ENCODE measurements at regions not wholly inside any gene's neighbourhood (a gene's known extent, or its start where the extent isn't known, plus 50 kb on each side); places are given as distances from the start of the nearest gene placed in this dataset.

DNA sequence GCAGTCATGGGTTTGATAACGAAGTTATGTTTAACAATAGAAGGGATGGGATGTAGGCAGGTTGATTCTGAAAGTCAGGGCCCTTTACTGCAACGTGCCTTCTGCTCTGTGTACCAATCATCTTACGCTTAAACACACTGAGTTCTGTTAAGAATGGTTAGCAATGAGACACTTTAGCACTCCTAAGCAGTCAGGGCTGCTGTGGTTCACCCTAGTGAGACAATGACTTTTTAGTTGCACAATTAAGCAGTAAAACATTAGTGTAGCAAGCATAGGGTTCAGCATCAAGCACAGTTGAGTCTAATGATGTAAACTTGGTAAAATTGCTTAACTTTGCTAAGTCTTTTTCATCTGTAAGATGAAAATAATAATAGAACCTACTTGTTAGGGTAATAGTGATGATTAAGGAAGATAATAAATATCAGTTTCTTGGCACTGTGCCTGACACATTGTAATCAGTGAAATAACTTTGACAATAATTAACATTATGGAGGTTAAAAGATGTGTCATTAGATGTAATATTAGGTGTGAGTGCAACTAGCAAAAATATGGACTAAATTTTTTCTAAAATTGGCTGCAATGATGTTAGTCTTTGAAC lies 484.2 kb upstream of the THBS1 start:
- TF ChIP-seq, protein P1, sequence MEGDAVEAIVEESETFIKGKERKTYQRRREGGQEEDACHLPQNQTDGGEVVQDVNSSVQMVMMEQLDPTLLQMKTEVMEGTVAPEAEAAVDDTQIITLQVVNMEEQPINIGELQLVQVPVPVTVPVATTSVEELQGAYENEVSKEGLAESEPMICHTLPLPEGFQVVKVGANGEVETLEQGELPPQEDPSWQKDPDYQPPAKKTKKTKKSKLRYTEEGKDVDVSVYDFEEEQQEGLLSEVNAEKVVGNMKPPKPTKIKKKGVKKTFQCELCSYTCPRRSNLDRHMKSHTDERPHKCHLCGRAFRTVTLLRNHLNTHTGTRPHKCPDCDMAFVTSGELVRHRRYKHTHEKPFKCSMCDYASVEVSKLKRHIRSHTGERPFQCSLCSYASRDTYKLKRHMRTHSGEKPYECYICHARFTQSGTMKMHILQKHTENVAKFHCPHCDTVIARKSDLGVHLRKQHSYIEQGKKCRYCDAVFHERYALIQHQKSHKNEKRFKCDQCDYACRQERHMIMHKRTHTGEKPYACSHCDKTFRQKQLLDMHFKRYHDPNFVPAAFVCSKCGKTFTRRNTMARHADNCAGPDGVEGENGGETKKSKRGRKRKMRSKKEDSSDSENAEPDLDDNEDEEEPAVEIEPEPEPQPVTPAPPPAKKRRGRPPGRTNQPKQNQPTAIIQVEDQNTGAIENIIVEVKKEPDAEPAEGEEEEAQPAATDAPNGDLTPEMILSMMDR (IDR thresholded peaks at IDR 0.05; ENCODE audit: extremely low read depth, low read depth, low read length) = no peak
- no peak for DNase-seq (ENCODE audit: insufficient read length, low spot score, missing footprints)
- H3K4me2 ChIP-seq (ENCODE audit: insufficient read depth, low read length) = no peak overlapping the region
- no peak overlapping the region for H2AFZ ChIP-seq (ENCODE audit: low read length)
- H3K27me3 ChIP-seq (ENCODE audit: insufficient read depth, low read length) = no peaks in the 10 kb centered on the region
- peaks cover 10% of the 10 kb centered on the region for H3K4me1 ChIP-seq (ENCODE audit: insufficient read depth, low read length)
- no peaks in the 10 kb centered on the region for H4K20me1 ChIP-seq (ENCODE audit: insufficient read depth, low read length)
- H3K79me2 ChIP-seq (ENCODE audit: insufficient read depth, low read length) = no peaks in the 10 kb centered on the region
- H3K9me3 ChIP-seq (ENCODE audit: low read depth, low read length) = no peaks in the 10 kb centered on the region
- no peaks in the 10 kb centered on the region for H3K36me3 ChIP-seq (ENCODE audit: insufficient read depth, low read length)
- H3K27ac ChIP-seq (ENCODE audit: low read depth, low read length) = no peak overlapping the region
- H3K4me3 ChIP-seq (ENCODE audit: insufficient read depth, low read length) = no peak overlapping the region

GRCh38 chr15:39099524-39099923 lies 481.4 kb upstream of the THBS1 start:
- DNase-seq (ENCODE audit: insufficient read length, low spot score, missing footprints) = no peak
- peaks cover 14% of the 10 kb centered on the region for H3K4me1 ChIP-seq (ENCODE audit: insufficient read depth, low read length)

GRCh38 chr15:39100106-39100660 lies 480.7 kb upstream of the THBS1 start:
- Histone ChIP-seq H2AFZ (ENCODE audit: low read length) (no peak overlapping the region), H4K20me1 (ENCODE audit: insufficient read depth, low read length) (no peaks in the 10 kb centered on the region), H3K4me1 (ENCODE audit: insufficient read depth, low read length) (peaks cover 14% of the 10 kb centered on the region), H3K4me3 (ENCODE audit: insufficient read depth, low read length) (no peak overlapping the region), H3K9me3 (ENCODE audit: low read depth, low read length) (no peaks in the 10 kb centered on the region), H3K27me3 (ENCODE audit: insufficient read depth, low read length) (no peaks in the 10 kb centered on the region), H3K79me2 (ENCODE audit: insufficient read depth, low read length) (no peaks in the 10 kb centered on the region), H3K4me2 (ENCODE audit: insufficient read depth, low read length) (no peak overlapping the region), H3K36me3 (ENCODE audit: insufficient read depth, low read length) (no peaks in the 10 kb centered on the region), H3K27ac (ENCODE audit: low read depth, low read length) (no peak overlapping the region)
- TF ChIP-seq, protein P1 (IDR thresholded peaks at IDR 0.05; ENCODE audit: extremely low read depth, low read depth, low read length) = no peak
- no peak for DNase-seq (ENCODE audit: insufficient read length, low spot score, missing footprints)

More at GRCh38 chr15:39099524-39099923, 481.4 kb upstream of the THBS1 start:
- Histone ChIP-seq H3K36me3 (ENCODE audit: insufficient read depth, low read length) (no peaks in the 10 kb centered on the region), H3K4me2 (ENCODE audit: insufficient read depth, low read length) (no peak overlapping the region), H2AFZ (ENCODE audit: low read length) (peak overlapping the region; percentile 58), H3K79me2 (ENCODE audit: insufficient read depth, low read length) (no peaks in the 10 kb centered on the region), H3K27me3 (ENCODE audit: insufficient read depth, low read length) (no peaks in the 10 kb centered on the region), H3K4me3 (ENCODE audit: insufficient read depth, low read length) (no peak overlapping the region), H3K9me3 (ENCODE audit: low read depth, low read length) (no peaks in the 10 kb centered on the region), H3K27ac (ENCODE audit: low read depth, low read length) (no peak overlapping the region), H4K20me1 (ENCODE audit: insufficient read depth, low read length) (no peaks in the 10 kb centered on the region)
- TF ChIP-seq, protein P1 (IDR thresholded peaks at IDR 0.05; ENCODE audit: extremely low read depth, low read depth, low read length) = no peak

DNA sequence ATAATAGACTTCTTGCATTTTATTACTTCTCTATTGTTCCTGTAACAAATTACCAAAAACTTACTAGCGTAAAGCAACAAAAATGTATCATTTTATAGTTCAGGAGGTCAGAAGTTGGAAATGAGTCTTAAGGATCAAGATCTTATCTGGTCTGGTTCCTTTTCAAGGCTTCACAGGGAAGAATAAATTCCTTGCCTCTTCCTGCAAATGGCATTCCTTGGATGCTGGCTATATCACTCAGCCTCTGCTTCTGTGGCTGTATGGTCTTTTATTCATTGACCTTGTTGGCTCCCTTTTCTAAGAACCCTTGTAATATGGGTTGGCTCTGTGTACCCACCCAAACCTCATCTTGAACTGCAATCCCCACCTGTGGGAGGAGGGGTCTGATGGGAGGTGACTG lies 478.4 kb upstream of the THBS1 start:
- Histone ChIP-seq H3K36me3 (ENCODE audit: insufficient read depth, low read length) (no peaks in the 10 kb centered on the region), H3K27ac (ENCODE audit: low read depth, low read length) (no peak overlapping the region), H3K4me1 (ENCODE audit: insufficient read depth, low read length) (peaks cover 14% of the 10 kb centered on the region), H2AFZ (ENCODE audit: low read length) (no peak overlapping the region), H4K20me1 (ENCODE audit: insufficient read depth, low read length) (no peaks in the 10 kb centered on the region), H3K79me2 (ENCODE audit: insufficient read depth, low read length) (no peaks in the 10 kb centered on the region), H3K27me3 (ENCODE audit: insufficient read depth, low read length) (no peaks in the 10 kb centered on the region), H3K9me3 (ENCODE audit: low read depth, low read length) (no peaks in the 10 kb centered on the region), H3K4me3 (ENCODE audit: insufficient read depth, low read length) (no peak overlapping the region), H3K4me2 (ENCODE audit: insufficient read depth, low read length) (no peak overlapping the region)
- TF ChIP-seq, protein P1 (IDR thresholded peaks at IDR 0.05; ENCODE audit: extremely low read depth, low read depth, low read length) = no peak
- DNase-seq (ENCODE audit: insufficient read length, low spot score, missing footprints) = no peak

All from osteoblast (primary cell).